Hematopoietic multipotent progenitor cell treated with erythropoietin and hydrocortisone succinate and interleukin-3 and kit ligand, for 8 days (in vitro differentiated cells): ENCODE measurements at regions not wholly inside any gene's neighbourhood (a gene's known extent, or its start where the extent isn't known, plus 50 kb on each side); places are given as distances from the start of the nearest gene placed in this dataset.
"Not testable (repeated sequence)": the region's sequence is repeated elsewhere in the genome, so short reads cannot be mapped to it uniquely, and the experiment has no call there.

Experiments
- DNase-seq: peaks from one replicate; pipeline ENCODE4 v3.0.0-alpha.2; 2015

DNA sequence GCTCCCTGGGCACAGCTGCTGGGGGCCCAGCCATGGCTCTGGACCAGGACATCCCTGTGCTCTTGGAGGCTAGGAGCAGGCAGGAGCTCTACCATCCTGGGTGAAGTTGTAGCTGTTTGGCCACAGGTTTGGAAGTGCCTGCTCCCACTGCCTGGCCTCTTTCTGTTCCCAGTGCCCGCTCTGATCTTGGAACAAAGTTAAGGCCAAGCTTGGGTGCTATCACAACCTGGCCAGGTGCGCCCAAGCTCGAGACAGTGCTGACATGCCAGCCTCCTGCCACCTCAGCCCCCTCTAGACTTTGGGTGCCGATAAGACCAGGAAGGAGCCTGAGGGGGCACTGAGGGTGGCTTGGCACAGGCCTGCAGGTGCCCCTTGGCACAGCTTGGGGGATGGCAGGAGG, 686.1 kb upstream of the AADAT start:
- DNase-seq: no peak

DNA sequence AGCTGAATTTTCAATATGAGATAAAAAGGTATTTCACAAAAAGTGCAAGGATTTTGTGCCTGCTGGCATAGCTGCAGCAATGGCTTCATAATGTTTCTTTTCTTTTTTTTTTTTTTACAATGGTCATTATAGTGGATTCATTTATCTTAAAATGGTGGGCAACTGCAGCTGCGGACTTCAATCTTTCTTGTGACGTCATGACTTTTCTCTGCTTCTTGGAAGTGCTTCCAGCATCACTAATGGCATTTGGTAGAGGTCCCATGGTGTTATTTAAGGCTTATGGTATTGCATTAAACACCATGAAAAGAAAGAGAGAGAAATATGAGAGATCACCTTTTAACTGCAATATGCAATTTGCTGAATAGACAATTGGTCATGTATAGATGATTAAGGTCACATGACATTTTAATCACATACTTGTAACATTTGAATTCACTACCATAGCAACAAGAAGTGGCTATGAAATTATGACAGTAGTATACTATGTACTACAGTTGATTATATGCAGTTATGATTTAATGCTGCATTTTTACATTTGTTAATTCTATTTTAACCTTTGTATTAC, 684.0 kb upstream of the AADAT start:
- no peak for DNase-seq

DNA sequence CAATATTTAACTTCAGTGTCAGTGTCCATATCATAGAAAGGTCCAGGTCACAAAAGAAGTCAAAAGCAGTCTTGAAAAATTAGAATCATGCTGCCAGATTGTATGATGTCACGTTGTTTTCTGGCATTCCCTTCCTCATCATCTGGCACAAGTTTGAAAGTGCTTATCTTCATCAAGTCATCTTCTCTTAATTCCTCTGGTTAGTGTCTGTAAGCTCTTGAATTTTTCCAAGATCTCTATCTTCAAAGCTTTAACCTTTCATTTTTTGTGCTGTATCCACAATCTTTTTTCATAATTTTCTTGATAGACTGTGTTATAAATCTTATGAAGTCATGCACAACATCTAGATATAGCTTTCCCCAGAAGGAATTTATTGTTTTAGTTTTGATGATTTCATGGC, 682.7 kb upstream of the AADAT start:
- no peak for DNase-seq

DNA sequence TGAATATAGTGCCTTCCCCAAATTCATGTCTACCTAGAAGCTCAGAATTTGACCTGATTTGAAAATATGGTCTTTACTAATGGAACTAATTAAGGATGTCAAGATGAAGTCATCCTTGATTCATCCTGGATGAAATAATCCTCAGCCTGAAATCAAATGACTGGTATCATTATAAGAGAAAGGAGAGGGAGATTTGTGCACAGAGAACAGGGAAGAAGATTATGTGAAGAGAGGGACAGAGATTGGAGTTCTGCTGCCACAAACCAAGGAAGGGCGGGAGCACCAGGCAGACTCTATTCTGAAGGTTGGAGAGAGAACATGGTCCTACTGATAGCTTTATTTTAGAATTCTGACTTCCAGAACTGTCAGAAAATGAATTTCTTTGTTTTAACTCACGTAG, 680.9 kb upstream of the AADAT start:
- DNase-seq: no peak

DNA sequence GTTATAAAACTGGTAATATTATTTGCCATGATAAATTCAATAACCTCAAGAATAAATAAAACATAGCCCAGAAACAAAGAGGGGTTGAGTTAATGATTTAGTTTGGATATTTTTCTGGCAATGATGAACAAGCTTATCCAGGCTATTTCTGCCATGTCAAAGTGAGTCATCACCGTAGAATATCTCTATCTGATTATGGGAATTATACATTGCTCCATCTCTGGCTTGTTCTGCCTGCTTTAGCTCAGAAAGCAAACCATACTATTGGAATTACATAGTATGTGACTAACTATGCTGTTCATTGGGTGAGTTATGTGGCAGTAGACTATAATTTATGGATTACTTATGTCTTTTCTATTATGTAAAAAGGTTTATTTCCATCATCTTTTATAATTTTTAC, 680.1 kb upstream of the AADAT start:
- DNase-seq: no peak

GRCh38 chr4:170758988-170759387, 669.2 kb upstream of the AADAT start:
- no peak for DNase-seq

- DNase-seq: no peak
Measured at GRCh38 chr4:170750519-170750918, 660.8 kb upstream of the AADAT start.

GRCh38 chr4:170748975-170749374, 659.2 kb upstream of the AADAT start:
- no peak for DNase-seq

GRCh38 chr4:170743633-170744032, 653.9 kb upstream of the AADAT start:
- DNase-seq: no peak

GRCh38 chr4:170741856-170742255, 652.1 kb upstream of the AADAT start:
- no peak for DNase-seq

DNA sequence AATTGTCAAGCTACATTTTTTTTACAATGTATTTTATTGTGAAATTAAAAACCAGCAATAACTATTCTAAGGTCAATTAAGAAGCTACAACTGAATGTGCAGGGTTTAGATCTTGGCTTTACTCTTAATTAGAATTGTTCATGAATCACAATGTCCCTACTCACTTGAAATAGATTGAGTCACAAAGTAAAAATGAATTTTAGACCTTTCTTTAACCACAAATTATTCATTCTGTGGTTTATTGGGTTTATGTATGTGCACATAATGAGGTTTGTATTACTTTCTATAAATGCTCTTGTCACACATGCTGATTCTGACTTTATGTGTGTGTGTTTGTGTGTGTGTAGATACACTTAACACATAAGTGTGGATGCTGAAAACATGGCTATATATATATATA, 647.0 kb upstream of the AADAT start:
- no peak for DNase-seq

GRCh38 chr4:170729897-170730296, 640.1 kb upstream of the AADAT start:
- DNase-seq: no peak

- DNase-seq: no peak
Measured at GRCh38 chr4:170729236-170729635, 639.5 kb upstream of the AADAT start.

GRCh38 chr4:170724191-170724590, 634.4 kb upstream of the AADAT start:
- DNase-seq: no peak

- DNase-seq: no peak
Measured at GRCh38 chr4:170723171-170723570, 633.4 kb upstream of the AADAT start.

DNA sequence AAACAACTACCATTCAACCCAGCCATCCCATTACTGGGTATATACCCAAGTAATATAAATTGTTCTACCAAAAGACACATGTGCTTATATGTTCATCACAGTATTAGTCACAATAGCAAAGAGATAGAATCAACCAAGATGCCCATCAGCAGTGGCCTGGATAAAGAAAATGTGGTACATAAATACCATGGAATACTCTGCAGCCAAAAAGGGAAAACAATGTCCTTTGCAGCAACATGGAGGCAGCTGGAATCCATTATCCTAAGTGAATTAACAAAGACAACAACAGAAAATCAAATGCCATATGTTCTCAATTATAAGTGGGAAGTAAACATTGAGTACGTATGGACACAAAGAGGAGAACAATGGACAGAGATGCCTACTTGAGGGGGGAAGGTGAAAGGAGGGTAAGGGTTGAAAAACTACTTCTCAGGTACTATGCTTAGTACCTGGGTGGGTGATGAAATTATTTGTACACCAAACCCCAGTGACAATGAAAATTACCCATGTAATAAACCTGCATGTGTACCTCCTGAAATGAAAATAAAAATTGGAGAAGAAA, 632.1 kb upstream of the AADAT start:
- no peak for DNase-seq

- DNase-seq: no peak
Measured at GRCh38 chr4:170716868-170717267, 627.1 kb upstream of the AADAT start.

DNA sequence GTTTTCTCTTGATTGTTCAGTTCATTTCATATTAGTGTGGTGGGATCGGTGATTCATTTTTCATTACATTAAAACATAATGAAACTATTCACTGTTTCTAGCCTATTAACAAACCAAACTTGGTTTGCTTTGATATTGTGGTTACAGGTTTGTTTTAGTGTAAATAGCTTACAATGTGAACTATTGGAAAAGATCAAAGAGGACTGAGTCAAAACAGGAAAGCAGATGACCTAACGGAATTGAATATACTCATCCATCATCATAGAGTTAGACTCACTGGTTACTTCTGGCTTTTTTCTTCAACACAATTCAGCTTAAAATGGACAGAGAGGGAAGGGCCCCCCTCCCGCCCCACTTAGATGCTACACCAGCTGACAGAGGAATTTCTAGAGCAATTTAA, 616.2 kb upstream of the AADAT start:
- DNase-seq: no peak

GRCh38 chr4:170700064-170700463, 610.3 kb upstream of the AADAT start:
- no peak for DNase-seq

DNA sequence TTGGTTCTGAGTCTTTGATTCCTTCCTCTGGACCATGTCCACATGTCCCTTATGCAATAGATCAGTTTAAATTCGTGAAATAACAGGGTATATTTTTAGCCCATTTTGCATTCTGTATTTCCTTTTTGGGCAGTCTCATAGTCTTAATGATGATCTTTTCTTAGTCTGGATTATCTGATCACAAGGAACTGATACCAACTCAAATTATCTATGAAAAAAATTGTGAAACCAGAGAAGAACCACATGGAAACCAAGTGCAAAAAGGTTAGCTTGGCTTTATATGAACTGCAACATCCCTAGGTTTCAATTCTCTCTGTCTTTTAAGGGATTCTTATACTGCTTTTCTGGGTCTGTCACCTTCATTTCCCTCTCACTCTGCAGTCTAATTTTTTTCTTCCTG, 608.6 kb upstream of the AADAT start:
- DNase-seq: no peak

GRCh38 chr4:170697845-170698244, 608.1 kb upstream of the AADAT start:
- DNase-seq: no peak

- DNase-seq: no peak
Measured at GRCh38 chr4:170697045-170697444, 607.3 kb upstream of the AADAT start.

DNA sequence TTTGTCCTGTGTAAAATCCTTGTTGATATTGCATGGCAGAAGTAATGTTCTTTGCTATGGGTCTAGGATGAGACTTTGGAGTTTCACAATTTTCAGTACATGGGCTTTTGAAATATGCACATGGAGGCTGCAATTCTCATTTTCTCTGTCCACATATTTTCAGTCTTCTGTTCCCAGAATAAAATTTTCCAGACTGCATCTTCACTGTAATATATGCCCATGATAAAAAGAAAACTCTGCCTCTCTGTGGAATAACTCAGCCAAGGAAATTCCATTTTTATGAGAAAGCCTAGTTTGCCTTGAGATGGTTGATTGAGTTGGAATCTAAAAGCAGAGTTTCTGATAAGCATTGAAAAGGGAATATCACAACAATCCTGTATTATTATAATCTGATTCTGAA, 601.4 kb upstream of the AADAT start:
- DNase-seq: no peak

DNA sequence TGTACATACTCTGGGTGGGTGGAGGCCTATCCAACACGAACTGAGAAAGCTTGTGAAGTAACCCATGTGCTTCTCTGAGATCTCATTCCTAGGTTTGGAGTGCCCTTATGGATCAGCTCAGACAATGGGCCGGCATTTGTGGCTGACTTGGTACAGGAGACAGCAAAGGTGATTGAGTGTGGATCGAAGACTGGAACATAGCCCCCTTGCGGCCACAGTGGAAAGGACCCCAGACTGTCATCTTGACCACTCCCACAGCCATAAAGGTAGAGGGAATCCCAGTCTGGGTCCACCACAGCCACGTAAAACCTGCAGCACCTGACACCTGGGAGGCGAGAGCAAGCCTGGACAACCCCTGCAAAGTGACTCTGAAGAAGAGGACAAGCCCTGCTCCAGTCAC, 598.0 kb upstream of the AADAT start:
- DNase-seq: no peak

- DNase-seq: not testable (repeated sequence)
Measured at GRCh38 chr4:170685701-170686100, 595.9 kb upstream of the AADAT start.
